ENCODE measurements at regions not wholly inside any gene's neighbourhood (a gene's known extent, or its start where the extent isn't known, plus 50 kb on each side); places are given as distances from the start of the nearest gene placed in this dataset.
A peak's percentile ranks its signal among the peaks of the same experiment; 100 is the strongest.
"Not testable (repeated sequence)": the region's sequence is repeated elsewhere in the genome, so short reads cannot be mapped to it uniquely, and the experiment has no call there.

GRCh38 chr5:17024686-17025180 is 88.6 kb upstream of the MYO10 start:
- intact Hi-C loops (cut with micrococcal nuclease; ENCODE audit: unreplicated experiment): no loop called here
- Histone ChIP-seq H3K4me1 (ENCODE audit: insufficient read depth, low read length, poor library complexity, severe bottlenecking) (peaks cover 12% of the 10 kb centered on the region), H3K27ac (ENCODE audit: low read depth, low read length, poor library complexity, severe bottlenecking) (peak overlapping the region; percentile 60), H3K27me3 (replicated peaks; ENCODE audit: insufficient read depth, low read depth, low read length, poor library complexity) (no peaks in the 10 kb centered on the region), H3K4me3 (ENCODE audit: low read depth, low read length, poor library complexity, severe bottlenecking) (no peak overlapping the region), H3K36me3 (ENCODE audit: insufficient read depth, low read length, poor library complexity, severe bottlenecking) (no peaks in the 10 kb centered on the region), H3K9me3 (ENCODE audit: low read depth, low read length, poor library complexity, severe bottlenecking) (no peaks in the 10 kb centered on the region)
- peak; percentile 63 for DNase-seq (ENCODE audit: low spot score)
- BruUV-seq (replicated peaks): TSS peak; percentile 40
- POLR2A ChIA-PET (ENCODE audit: low non-redundant PET): no interaction called here
- TF ChIP-seq CTCF (conservative IDR thresholded peaks at IDR 0.05; ENCODE audit: low read depth, low read length) (no peak), EZH2 (IDR thresholded peaks at IDR 0.05; ENCODE audit: borderline replicate concordance, low read depth, low read length, poor library complexity, severe bottlenecking) (no peak)
- CTCF ChIA-PET: no interaction called here

GRCh38 chr5:17031659-17032277 is 95.7 kb upstream of the MYO10 start:
- H3K4me1 ChIP-seq (ENCODE audit: insufficient read depth, low read length, poor library complexity, severe bottlenecking); H3K36me3 ChIP-seq (ENCODE audit: insufficient read depth, low read length, poor library complexity, severe bottlenecking); intact Hi-C loops (cut with micrococcal nuclease; ENCODE audit: unreplicated experiment); H3K27ac ChIP-seq (ENCODE audit: low read depth, low read length, poor library complexity, severe bottlenecking); H3K27me3 ChIP-seq (replicated peaks; ENCODE audit: insufficient read depth, low read depth, low read length, poor library complexity); DNase-seq (ENCODE audit: low spot score); H3K9me3 ChIP-seq (ENCODE audit: low read depth, low read length, poor library complexity, severe bottlenecking); H3K4me3 ChIP-seq (ENCODE audit: low read depth, low read length, poor library complexity, severe bottlenecking); POLR2A ChIA-PET (ENCODE audit: low non-redundant PET); BruUV-seq (replicated peaks): not testable (repeated sequence)
- CTCF ChIA-PET: interaction anchor here (0.6 kb wide), 1 partner anchor 15 kb away, joined by 7 read pairs; no protein-coding TSS in a partner anchor

GRCh38 chr5:17032314-17032985 is 96.4 kb upstream of the MYO10 start:
- H3K9me3 ChIP-seq (ENCODE audit: low read depth, low read length, poor library complexity, severe bottlenecking); H3K4me1 ChIP-seq (ENCODE audit: insufficient read depth, low read length, poor library complexity, severe bottlenecking); DNase-seq (ENCODE audit: low spot score); H3K4me3 ChIP-seq (ENCODE audit: low read depth, low read length, poor library complexity, severe bottlenecking); intact Hi-C loops (cut with micrococcal nuclease; ENCODE audit: unreplicated experiment); H3K27ac ChIP-seq (ENCODE audit: low read depth, low read length, poor library complexity, severe bottlenecking); POLR2A ChIA-PET (ENCODE audit: low non-redundant PET); H3K27me3 ChIP-seq (replicated peaks; ENCODE audit: insufficient read depth, low read depth, low read length, poor library complexity); BruUV-seq (replicated peaks); H3K36me3 ChIP-seq (ENCODE audit: insufficient read depth, low read length, poor library complexity, severe bottlenecking): not testable (repeated sequence)
- CTCF ChIA-PET: interaction anchor here (0.6 kb wide), 1 partner anchor 14 kb away, joined by 7 read pairs; no protein-coding TSS in a partner anchor

GRCh38 chr5:17034992-17035391 is 98.9 kb upstream of the MYO10 start:
- H3K27me3 ChIP-seq (replicated peaks; ENCODE audit: insufficient read depth, low read depth, low read length, poor library complexity); POLR2A ChIA-PET (ENCODE audit: low non-redundant PET); H3K27ac ChIP-seq (ENCODE audit: low read depth, low read length, poor library complexity, severe bottlenecking); BruUV-seq (replicated peaks); H3K9me3 ChIP-seq (ENCODE audit: low read depth, low read length, poor library complexity, severe bottlenecking); DNase-seq (ENCODE audit: low spot score); CTCF ChIA-PET; H3K36me3 ChIP-seq (ENCODE audit: insufficient read depth, low read length, poor library complexity, severe bottlenecking); H3K4me1 ChIP-seq (ENCODE audit: insufficient read depth, low read length, poor library complexity, severe bottlenecking); H3K4me3 ChIP-seq (ENCODE audit: low read depth, low read length, poor library complexity, severe bottlenecking); intact Hi-C loops (cut with micrococcal nuclease; ENCODE audit: unreplicated experiment): not testable (repeated sequence)
